H9 (cell line): ENCODE measurements at regions not wholly inside any gene's neighbourhood (a gene's known extent, or its start where the extent isn't known, plus 50 kb on each side); places are given as distances from the start of the nearest gene placed in this dataset.

ENCODE experiments used
- DNase-seq: peaks from one replicate; pipeline ENCODE4 v3.0.0-alpha.2; 2017
- H2AFZ ChIP-seq: one replicate; pipeline ENCODE4 v1.6.1; 2013; ENCODE audit warnings: mild to moderate bottlenecking, low read length, control low read depth, moderate library complexity
- H2AK5ac ChIP-seq: 2 replicates; pipeline ENCODE4 v1.6.1; 2013; ENCODE audit warnings: low read length, control low read depth, mixed read lengths; ENCODE audit not compliant: insufficient read length
- H2BK120ac ChIP-seq: one replicate; pipeline ENCODE4 v1.6.1; 2013; ENCODE audit warnings: low read depth, mild to moderate bottlenecking, low read length, control low read depth, inconsistent platforms; ENCODE audit not compliant: poor library complexity, severe bottlenecking
- H2BK12ac ChIP-seq: 2 replicates; pipeline ENCODE4 v1.6.1; 2013; ENCODE audit warnings: low read length, control low read depth, mixed read lengths, low read depth; ENCODE audit not compliant: insufficient read length
- H2BK15ac ChIP-seq: 2 replicates; pipeline ENCODE4 v1.6.1; 2013; ENCODE audit warnings: low read depth, low read length, control low read depth
- H2BK20ac ChIP-seq: one replicate; pipeline ENCODE4 v1.6.1; 2013; ENCODE audit warnings: low read depth, mild to moderate bottlenecking, low read length, control low read depth, inconsistent platforms; ENCODE audit not compliant: poor library complexity, severe bottlenecking
- H2BK5ac ChIP-seq: 2 replicates; pipeline ENCODE4 v1.6.1; 2013; ENCODE audit warnings: low read length, control low read depth, mixed read lengths; ENCODE audit not compliant: insufficient read length
- H3K14ac ChIP-seq: 2 replicates; pipeline ENCODE4 v1.6.1; 2013; ENCODE audit warnings: low read length, control low read depth; ENCODE audit not compliant: insufficient read depth
- H3K18ac ChIP-seq: 2 replicates; pipeline ENCODE4 v1.6.1; 2013; ENCODE audit warnings: low read depth, mild to moderate bottlenecking, mixed read lengths, low read length, control low read depth; ENCODE audit not compliant: insufficient read length
- H3K23ac ChIP-seq: 2 replicates; pipeline ENCODE4 v1.6.1; 2013; ENCODE audit warnings: low read length, control low read depth, mixed read lengths, low read depth; ENCODE audit not compliant: insufficient read length
- H3K23me2 ChIP-seq: 2 replicates; pipeline ENCODE4 v1.6.1; 2013; ENCODE audit warnings: low read depth, mild to moderate bottlenecking, mixed read lengths, low read length, control low read depth; ENCODE audit not compliant: insufficient read length, poor library complexity, severe bottlenecking
- H3K27ac ChIP-seq: 2 replicates; pipeline ENCODE4 v1.5.1; 2013; ENCODE audit warnings: low read length, control low read depth, mixed read lengths, low read depth; ENCODE audit not compliant: insufficient read length
- H3K27me3 ChIP-seq: 2 replicates; pipeline ENCODE4 v1.6.1; 2013; ENCODE audit warnings: low read length, control low read depth, inconsistent platforms; ENCODE audit not compliant: insufficient read depth
- H3K4ac ChIP-seq: 2 replicates; pipeline ENCODE4 v1.6.1; 2013; ENCODE audit warnings: low read depth, mild to moderate bottlenecking, control low read depth, inconsistent platforms, low read length, moderate library complexity
- H3K4me1 ChIP-seq: 2 replicates; pipeline ENCODE4 v1.6.1; 2013; ENCODE audit warnings: low read length, control low read depth, inconsistent platforms; ENCODE audit not compliant: insufficient read depth
- H3K4me2 ChIP-seq: 2 replicates; pipeline ENCODE4 v1.6.1; 2013; ENCODE audit warnings: low read length, control low read depth, mixed read lengths; ENCODE audit not compliant: insufficient read length, insufficient read depth
- H3K56ac ChIP-seq: 2 replicates; pipeline ENCODE4 v1.6.1; 2013; ENCODE audit warnings: low read depth, mild to moderate bottlenecking, mixed read lengths, low read length, control low read depth; ENCODE audit not compliant: insufficient read length
- H3K79me1 ChIP-seq: 2 replicates; pipeline ENCODE4 v1.6.1; 2013; ENCODE audit warnings: low read depth, mild to moderate bottlenecking, moderate library complexity, low read length, control low read depth, inconsistent platforms; ENCODE audit not compliant: insufficient read depth, poor library complexity, severe bottlenecking
- H3K79me2 ChIP-seq: 2 replicates; pipeline ENCODE4 v1.6.1; 2013; ENCODE audit warnings: low read length, control low read depth, inconsistent platforms; ENCODE audit not compliant: insufficient read depth
- H3K9ac ChIP-seq: 2 replicates; pipeline ENCODE4 v1.6.1; 2013; ENCODE audit warnings: low read length, control low read depth, mixed read lengths; ENCODE audit not compliant: insufficient read length; ENCODE audit errors: extremely low read depth
- H3K9me3 ChIP-seq: one replicate; pipeline ENCODE4 v1.6.1; 2013; ENCODE audit warnings: low read depth, low read length, inconsistent platforms; ENCODE audit not compliant: control insufficient read depth
- H3T11ph ChIP-seq: one replicate; pipeline ENCODE4 v1.6.1; 2013; ENCODE audit warnings: mild to moderate bottlenecking, low read length, control low read depth, inconsistent platforms
- H4K20me1 ChIP-seq: one replicate; pipeline ENCODE4 v1.6.1; 2013; ENCODE audit not compliant: control insufficient read depth, insufficient read length, insufficient read depth
- H4K5ac ChIP-seq: 2 replicates; pipeline ENCODE4 v1.6.1; 2013; ENCODE audit warnings: low read depth, mild to moderate bottlenecking, mixed read lengths, low read length, control low read depth; ENCODE audit not compliant: insufficient read length
- H4K8ac ChIP-seq: replicated peaks from 2 replicates; pipeline ENCODE4 v1.6.1; 2013; ENCODE audit warnings: low read length, control low read depth, mixed read lengths, low read depth; ENCODE audit not compliant: insufficient read length
- H4K91ac ChIP-seq: 2 replicates; pipeline ENCODE4 v1.6.1; 2013; ENCODE audit warnings: low read depth, mild to moderate bottlenecking, moderate library complexity, mixed read lengths, low read length, control low read depth; ENCODE audit not compliant: insufficient read length
- H3K27ac Mint-ChIP-seq, 3 experiments: 2 replicates in 2 of 3; 3 replicates in 1 of 3; pipeline ENCODE4 v1.8.0; 2020 to 2021; ENCODE audit warnings: mixed read lengths in 3 of 3, mild to moderate bottlenecking in 1 of 3, moderate library complexity in 1 of 3
- H3K27me3 Mint-ChIP-seq: 2 replicates; pipeline ENCODE4 v1.8.0; 2021; ENCODE audit warnings: low read depth, mild to moderate bottlenecking, moderate library complexity, mixed read lengths
- H3K36me3 Mint-ChIP-seq, 3 experiments: 2 replicates in 2 of 3; 3 replicates in 1 of 3; pipeline ENCODE4 v1.8.0; 2020 to 2021; ENCODE audit warnings: low read depth in 3 of 3, mixed read lengths in 3 of 3; ENCODE audit not compliant: insufficient read depth in 1 of 3
- H3K4me1 Mint-ChIP-seq, 2 experiments: 2 replicates each; pipeline ENCODE4 v1.8.0; 2020; ENCODE audit warnings: mixed read lengths in 2 of 2
- H3K4me3 Mint-ChIP-seq, 2 experiments: 2 replicates in 1 of 2; 3 replicates in 1 of 2; pipeline ENCODE4 v1.8.0; 2020 to 2021; ENCODE audit warnings: mild to moderate bottlenecking in 2 of 2, mixed read lengths in 2 of 2, moderate library complexity in 1 of 2
- H3K9me3 Mint-ChIP-seq, 2 experiments: 2 replicates in 1 of 2; 3 replicates in 1 of 2; pipeline ENCODE4 v1.8.0; 2020; ENCODE audit warnings: mild to moderate bottlenecking in 2 of 2, mixed read lengths in 2 of 2, moderate library complexity in 1 of 2
- WGBS: extraction: QIAGEN DNeasy Blood & Tissue Kit; methylation state at CpG from one replicate; pipeline ENCODE4 v1.1.7; 2013; ENCODE audit warnings: missing lambda C conversion rate, low lambda C conversion rate, mixed read lengths; ENCODE audit not compliant: insufficient read length; ENCODE audit errors: extremely low coverage; 5-methylcytosine and 5-hydroxymethylcytosine counted together
- TF ChIP-seq, protein P1 (sequence below): fragments of 200-600 bp; sonication (generic); conservative IDR thresholded peaks from 3 replicates; pipeline ENCODE4 v1.8.0; 2021; ENCODE audit warnings: antibody characterized with exemption, mild to moderate bottlenecking

- H3K9me3 Mint-ChIP-seq, result peaks cover 5 to 9% of the 10 kb centered on the region in 2 experiments
- Histone ChIP-seq H3K4me2 (no peak overlapping the region), H4K5ac (no peak overlapping the region), H3K4me1 (no peaks in the 10 kb centered on the region), H2BK20ac (no peak overlapping the region), H3K14ac (no peak overlapping the region), H2BK5ac (no peak overlapping the region), H3K9ac (no peak overlapping the region), H4K8ac (no peak overlapping the region), H2BK120ac (no peak overlapping the region), H3K23ac (no peak overlapping the region), H3K18ac (no peak overlapping the region), H3K79me1 (no peaks in the 10 kb centered on the region), H2BK15ac (no peak overlapping the region), H2BK12ac (no peak overlapping the region), H3K27me3 (no peaks in the 10 kb centered on the region), H2AK5ac (no peak overlapping the region), H2AFZ (no peak overlapping the region), H3K9me3 (no peaks in the 10 kb centered on the region), H3T11ph (no peak overlapping the region), H3K23me2 (no peaks in the 10 kb centered on the region), H4K20me1 (no peaks in the 10 kb centered on the region), H3K56ac (no peak overlapping the region), H3K4ac (no peak overlapping the region), H3K79me2 (no peaks in the 10 kb centered on the region), H3K27ac (no peak overlapping the region), H4K91ac (no peak overlapping the region)
- H3K27me3 Mint-ChIP-seq, result peaks cover 3% of the 10 kb centered on the region; the same call in 1 of the 2 replicates
- H3K4me1 Mint-ChIP-seq, result 0 out of 4 replicates have a peak, but pooled peaks cover 0 to 2% of the 10 kb centered on the region in 2 experiments
- TF ChIP-seq, protein P1, sequence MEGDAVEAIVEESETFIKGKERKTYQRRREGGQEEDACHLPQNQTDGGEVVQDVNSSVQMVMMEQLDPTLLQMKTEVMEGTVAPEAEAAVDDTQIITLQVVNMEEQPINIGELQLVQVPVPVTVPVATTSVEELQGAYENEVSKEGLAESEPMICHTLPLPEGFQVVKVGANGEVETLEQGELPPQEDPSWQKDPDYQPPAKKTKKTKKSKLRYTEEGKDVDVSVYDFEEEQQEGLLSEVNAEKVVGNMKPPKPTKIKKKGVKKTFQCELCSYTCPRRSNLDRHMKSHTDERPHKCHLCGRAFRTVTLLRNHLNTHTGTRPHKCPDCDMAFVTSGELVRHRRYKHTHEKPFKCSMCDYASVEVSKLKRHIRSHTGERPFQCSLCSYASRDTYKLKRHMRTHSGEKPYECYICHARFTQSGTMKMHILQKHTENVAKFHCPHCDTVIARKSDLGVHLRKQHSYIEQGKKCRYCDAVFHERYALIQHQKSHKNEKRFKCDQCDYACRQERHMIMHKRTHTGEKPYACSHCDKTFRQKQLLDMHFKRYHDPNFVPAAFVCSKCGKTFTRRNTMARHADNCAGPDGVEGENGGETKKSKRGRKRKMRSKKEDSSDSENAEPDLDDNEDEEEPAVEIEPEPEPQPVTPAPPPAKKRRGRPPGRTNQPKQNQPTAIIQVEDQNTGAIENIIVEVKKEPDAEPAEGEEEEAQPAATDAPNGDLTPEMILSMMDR, result no peak
- no peak for DNase-seq
- H3K27ac Mint-ChIP-seq, result no peak overlapping the region
- H3K4me3 Mint-ChIP-seq, result no peak overlapping the region
- WGBS, result no CpG with 5 or more reads among the region's 2 CpGs
- peaks cover 0 to 4% (median 0%) of the 10 kb centered on the region in 3 experiments; a peak in 1 of 7 replicates for H3K36me3 Mint-ChIP-seq
Observed at GRCh38 chr16:51812945-51813344, 661.9 kb upstream of the SALL1 start.
